OCI-LY7 (cell line): ENCODE measurements at regions not wholly inside any gene's neighbourhood (a gene's known extent, or its start where the extent isn't known, plus 50 kb on each side); places are given as distances from the start of the nearest gene placed in this dataset.

Experiments
- EZH2phosphoT487 ChIP-seq: fragments of 200-600 bp; sonication (generic); IDR thresholded peaks from 2 replicates; pipeline ENCODE4 v1.6.1; 2018; ENCODE audit warnings: low read depth, borderline replicate concordance, mild to moderate bottlenecking, mixed run types, antibody characterized with exemption, low read length, moderate library complexity, mixed read lengths
- TF ChIP-seq, protein P1 (sequence below): fragments of 200-600 bp; sonication (generic); conservative IDR thresholded peaks from 2 replicates; pipeline ENCODE4 v1.5.1; 2014; ENCODE audit warnings: mild to moderate bottlenecking, antibody characterized with exemption, low read length, moderate library complexity, mixed read lengths

DNA sequence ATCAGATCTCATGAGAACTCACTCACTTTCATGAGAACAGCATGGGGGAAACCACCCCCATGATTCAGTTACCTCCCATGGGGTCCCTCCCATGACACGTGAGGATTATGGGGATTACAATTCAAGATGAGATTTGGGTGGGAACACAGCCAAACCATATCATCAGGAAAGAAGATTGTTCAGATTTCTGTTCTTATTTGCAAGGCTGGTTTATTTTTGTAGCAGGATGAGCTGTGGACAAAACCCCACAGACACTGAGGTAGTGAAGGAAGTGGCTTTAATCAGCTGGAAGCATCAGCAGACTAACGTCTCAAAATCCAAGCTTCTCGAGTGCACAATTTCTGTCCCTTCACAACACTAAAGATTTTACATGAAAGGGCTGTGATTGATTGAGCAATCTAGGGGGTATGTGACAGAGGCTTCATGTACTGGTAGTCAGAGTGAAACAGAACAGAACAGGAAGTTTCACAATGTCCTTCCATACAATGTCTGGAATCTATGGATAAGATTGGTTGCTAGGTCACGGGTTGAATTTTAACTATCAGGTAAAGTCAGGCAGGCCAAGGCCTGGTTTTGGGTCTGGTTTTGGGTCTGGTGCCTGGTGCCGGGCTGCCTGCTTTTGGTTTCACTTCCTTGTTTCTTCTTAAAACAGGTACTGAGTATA lies 91.3 kb upstream of the ZNF366 start:
- TF ChIP-seq, protein P1, sequence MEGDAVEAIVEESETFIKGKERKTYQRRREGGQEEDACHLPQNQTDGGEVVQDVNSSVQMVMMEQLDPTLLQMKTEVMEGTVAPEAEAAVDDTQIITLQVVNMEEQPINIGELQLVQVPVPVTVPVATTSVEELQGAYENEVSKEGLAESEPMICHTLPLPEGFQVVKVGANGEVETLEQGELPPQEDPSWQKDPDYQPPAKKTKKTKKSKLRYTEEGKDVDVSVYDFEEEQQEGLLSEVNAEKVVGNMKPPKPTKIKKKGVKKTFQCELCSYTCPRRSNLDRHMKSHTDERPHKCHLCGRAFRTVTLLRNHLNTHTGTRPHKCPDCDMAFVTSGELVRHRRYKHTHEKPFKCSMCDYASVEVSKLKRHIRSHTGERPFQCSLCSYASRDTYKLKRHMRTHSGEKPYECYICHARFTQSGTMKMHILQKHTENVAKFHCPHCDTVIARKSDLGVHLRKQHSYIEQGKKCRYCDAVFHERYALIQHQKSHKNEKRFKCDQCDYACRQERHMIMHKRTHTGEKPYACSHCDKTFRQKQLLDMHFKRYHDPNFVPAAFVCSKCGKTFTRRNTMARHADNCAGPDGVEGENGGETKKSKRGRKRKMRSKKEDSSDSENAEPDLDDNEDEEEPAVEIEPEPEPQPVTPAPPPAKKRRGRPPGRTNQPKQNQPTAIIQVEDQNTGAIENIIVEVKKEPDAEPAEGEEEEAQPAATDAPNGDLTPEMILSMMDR: no peak
- no peak for TF ChIP-seq EZH2phosphoT487
